HG02642 (cell line): ENCODE measurements at regions not wholly inside any gene's neighbourhood (a gene's known extent, or its start where the extent isn't known, plus 50 kb on each side); places are given as distances from the start of the nearest gene placed in this dataset.

Source experiments
- ATAC-seq: cut with Tn5 transposase; IDR thresholded peaks from one replicate; pipeline ENCODE4 v1.9.1; 2021; ENCODE audit warnings: mild to moderate bottlenecking; ENCODE audit not compliant: unreplicated experiment, poor library complexity

- no peak for ATAC-seq
Observed at GRCh38 chr5:67413721-67414120, 217.1 kb upstream of the CD180 start.

- ATAC-seq: no peak
Observed at GRCh38 chr5:67409126-67409777, 212.7 kb upstream of the CD180 start.

GRCh38 chr5:67407979-67408378 lies 211.4 kb upstream of the CD180 start:
- ATAC-seq: no peak

- ATAC-seq: no peak
Observed at GRCh38 chr5:67405755-67406154, 209.2 kb upstream of the CD180 start.

GRCh38 chr5:67405101-67405364 lies 208.4 kb upstream of the CD180 start:
- no peak for ATAC-seq

- ATAC-seq: no peak
Observed at GRCh38 chr5:67404256-67405100, 207.9 kb upstream of the CD180 start.

- ATAC-seq: no peak
Observed at GRCh38 chr5:67402526-67402925, 205.9 kb upstream of the CD180 start.

- ATAC-seq: no peak
Observed at GRCh38 chr5:67401172-67401571, 204.6 kb upstream of the CD180 start.

- no peak for ATAC-seq
Observed at GRCh38 chr5:67400752-67401151, 204.2 kb upstream of the CD180 start.

GRCh38 chr5:67395790-67396418 lies 199.3 kb upstream of the CD180 start:
- ATAC-seq: no peak

- ATAC-seq: no peak
Observed at GRCh38 chr5:67393211-67393610, 196.6 kb upstream of the CD180 start.

- no peak for ATAC-seq
Observed at GRCh38 chr5:67390935-67391334, 194.3 kb upstream of the CD180 start.

- no peak for ATAC-seq
Observed at GRCh38 chr5:67383451-67383850, 186.9 kb upstream of the CD180 start.

- no peak for ATAC-seq
Observed at GRCh38 chr5:67381236-67381880, 184.8 kb upstream of the CD180 start.

- no peak for ATAC-seq
Observed at GRCh38 chr5:67380431-67380830, 183.8 kb upstream of the CD180 start.

GRCh38 chr5:67379753-67380152 lies 183.2 kb upstream of the CD180 start:
- ATAC-seq: no peak

- ATAC-seq: no peak
Observed at GRCh38 chr5:67378256-67378655, 181.7 kb upstream of the CD180 start.

- no peak for ATAC-seq
Observed at GRCh38 chr5:67377631-67378030, 181.0 kb upstream of the CD180 start.

- ATAC-seq: no peak
Observed at GRCh38 chr5:67375606-67376005, 179.0 kb upstream of the CD180 start.

- no peak for ATAC-seq
Observed at GRCh38 chr5:67374378-67374777, 177.8 kb upstream of the CD180 start.

- no peak for ATAC-seq
Observed at GRCh38 chr5:67373518-67373917, 176.9 kb upstream of the CD180 start.
